HG02840 (cell line): ENCODE measurements at regions not wholly inside any gene's neighbourhood (a gene's known extent, or its start where the extent isn't known, plus 50 kb on each side); places are given as distances from the start of the nearest gene placed in this dataset.

Experiments used
- ATAC-seq: cut with Tn5 transposase; IDR thresholded peaks from one replicate; pipeline ENCODE4 v1.9.1; 2021; ENCODE audit warnings: mild to moderate bottlenecking, moderate library complexity, moderate number of reproducible peaks; ENCODE audit not compliant: unreplicated experiment, low FRiP score

DNA sequence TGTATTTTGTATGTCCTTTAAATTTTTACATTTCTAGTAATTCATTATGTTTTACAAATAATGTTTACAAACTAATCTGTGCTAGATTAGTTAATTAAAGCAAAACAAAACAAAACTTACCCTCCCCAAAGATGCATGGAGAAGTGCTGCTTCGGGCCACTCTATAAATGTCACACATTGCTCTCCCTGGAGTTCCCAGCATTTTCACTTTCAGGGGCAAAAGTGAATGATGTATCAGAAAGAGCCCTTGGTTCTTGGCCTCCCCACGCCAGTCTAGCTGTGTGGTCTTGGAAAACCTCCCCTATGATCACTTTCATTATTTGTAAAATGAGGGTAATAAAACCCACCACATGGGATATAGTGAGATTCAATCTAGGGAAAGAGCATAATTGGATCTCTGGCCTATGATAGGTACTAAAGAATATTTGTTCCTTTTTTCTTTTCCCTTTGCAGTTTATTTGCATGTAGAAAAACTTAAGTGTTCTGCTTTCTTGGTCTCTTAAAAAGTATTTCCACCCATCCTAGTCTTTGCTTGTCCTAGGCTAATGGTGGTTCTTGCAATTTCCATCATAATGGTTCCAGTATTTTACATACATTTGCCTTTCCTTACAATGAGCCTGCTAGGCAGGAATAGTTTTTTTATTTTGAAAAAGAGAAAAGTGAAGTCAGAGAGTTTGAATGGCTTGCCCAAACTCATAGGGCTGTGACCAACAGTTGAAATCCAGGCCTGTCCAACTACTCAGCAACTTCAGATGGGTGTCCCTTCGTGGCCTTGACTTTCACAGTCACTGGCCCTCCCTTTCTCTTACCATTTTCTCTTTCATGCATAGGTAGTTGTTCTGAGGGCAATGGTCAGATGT lies 184.5 kb upstream of the KLF4 start:
- ATAC-seq = no peak

DNA sequence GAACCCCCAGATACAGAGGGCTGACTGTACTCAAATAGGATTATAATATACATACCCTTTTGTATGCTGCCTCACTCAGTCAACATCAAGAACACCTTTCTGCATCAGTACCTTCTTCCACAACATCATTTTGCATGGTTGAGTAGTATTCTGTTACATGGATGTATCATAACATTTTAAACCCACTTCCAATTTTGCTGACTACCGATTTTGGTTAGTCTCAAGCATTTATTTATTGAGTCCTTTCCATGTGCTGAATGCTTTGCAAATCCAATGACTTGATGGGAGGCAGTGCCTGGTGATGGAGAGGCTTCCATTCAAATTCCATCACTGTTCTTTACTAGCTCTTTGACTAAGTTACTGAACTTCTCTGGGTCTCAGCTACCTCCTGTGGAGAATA lies 182.0 kb upstream of the KLF4 start:
- no peak for ATAC-seq

DNA sequence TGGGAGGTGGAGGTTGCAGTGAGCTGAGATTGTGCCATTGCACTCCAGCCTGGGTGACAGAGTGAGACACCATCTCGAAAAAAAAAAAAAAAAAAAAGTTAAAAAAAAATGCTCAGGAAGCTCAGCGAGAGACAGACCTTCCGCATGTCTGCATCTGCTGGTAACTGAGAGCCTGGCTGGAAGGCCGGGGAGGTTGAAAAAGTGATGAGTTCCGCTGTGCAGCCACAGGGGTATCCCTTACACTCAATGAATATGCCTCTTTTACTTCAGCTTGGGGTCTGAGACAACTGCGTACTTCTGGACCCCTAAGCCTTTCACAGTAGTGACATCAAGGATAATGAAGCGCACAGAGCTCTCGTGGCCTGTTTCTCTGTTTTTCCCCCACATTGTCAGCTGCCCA lies 179.9 kb upstream of the KLF4 start:
- no peak for ATAC-seq

DNA sequence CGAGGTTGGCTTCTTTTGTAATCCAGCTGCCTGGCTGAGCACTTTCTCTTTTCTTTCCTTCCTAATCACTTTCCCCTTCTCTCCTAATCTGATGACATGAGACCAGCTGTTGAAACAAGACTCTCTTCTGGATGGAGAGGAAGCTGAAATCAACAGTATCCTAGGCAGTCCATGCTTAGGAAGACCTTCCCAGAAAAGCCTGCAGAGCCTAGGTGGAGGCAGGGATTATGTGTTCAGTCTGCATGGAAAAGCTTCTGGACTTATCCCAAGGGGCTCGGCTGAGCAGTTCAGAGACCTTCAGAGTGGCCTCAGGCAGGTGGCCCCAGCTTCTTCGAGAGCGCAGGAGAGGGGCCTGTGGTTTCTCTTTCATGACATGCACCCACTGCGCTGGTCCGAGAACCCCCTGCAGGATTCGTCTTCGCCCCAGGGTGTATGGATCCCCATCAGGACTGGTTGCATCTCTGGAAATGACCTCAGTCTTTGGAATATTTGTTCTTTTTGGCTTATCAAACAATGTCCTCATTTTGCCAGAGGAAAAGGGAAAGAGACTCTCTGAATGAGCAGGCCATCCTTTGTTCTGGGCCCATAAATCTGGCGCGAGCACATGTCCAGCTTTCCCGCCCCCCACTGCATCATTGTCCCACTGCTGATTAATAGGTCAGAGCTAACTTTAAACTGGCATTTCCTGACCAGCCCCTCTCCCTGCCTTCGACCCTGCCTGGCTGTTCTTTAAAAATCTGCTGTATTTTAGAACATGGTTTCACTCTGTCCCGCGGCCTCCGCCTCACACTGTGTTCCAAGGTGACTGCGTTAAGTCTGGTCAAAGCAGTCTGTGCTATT lies 177.9 kb upstream of the KLF4 start:
- no peak for ATAC-seq

DNA sequence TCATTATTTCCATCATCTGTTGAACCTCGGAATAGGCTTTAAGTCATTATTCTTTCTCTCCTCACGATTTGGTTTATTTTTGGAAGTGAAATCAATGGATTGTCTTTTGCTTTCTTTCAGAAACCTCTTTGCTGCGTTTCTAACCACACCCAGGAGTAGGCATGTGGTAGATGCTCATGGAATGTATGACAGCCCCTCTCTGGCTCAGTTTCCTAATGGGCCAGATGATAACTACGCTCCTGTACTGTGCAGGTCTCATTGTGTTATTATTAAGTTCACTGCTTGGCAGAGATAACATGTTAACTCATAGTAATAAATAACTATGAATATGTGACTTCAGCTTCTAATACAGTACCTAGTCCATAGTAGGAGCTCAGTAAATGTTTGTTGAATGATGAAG lies 175.5 kb upstream of the KLF4 start:
- ATAC-seq = no peak

DNA sequence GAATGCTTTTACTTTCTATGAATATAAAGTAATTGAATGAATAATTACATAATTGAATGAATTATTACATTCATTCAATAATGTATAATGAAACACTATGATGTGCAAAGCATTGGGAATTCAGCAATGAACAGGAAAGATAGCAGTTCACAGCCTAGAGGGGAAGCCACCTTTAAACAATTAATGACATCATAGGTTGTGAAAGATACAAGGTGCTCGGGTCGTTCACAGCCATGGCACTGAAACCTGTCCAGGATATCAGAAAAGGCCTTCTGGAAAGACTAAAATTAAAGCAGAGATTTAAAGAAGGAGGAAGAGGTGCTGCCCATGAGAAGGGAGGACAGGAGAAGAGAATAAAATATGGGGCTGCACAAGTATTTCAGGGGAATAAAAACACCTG lies 171.4 kb upstream of the KLF4 start:
- ATAC-seq = no peak

DNA sequence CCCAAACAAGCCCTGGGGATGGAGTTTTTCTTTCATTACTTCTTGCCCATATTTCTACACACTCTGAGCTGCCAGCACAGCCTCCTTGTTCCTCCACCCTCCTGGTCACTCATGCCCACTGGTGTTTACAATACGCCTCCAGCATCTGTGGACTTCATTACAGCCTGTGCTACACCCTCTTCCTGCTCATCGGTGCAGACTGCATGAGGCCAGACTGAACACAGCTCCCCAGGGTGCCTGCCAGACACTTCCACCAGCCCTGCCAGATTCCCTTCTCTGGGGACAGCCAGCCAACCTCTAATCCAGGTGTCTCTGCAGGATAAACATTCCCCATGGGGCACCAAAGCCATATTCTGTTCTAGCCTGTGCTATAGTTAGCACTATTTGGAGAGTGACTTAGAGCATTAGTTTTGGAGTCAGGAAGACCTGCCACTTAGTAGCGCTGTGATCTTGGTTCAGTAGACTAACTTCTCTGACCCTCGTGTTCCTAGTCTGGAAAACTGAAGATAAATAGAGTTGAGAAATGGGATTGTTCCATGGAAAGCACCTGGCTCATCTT lies 163.8 kb upstream of the KLF4 start:
- no peak for ATAC-seq

DNA sequence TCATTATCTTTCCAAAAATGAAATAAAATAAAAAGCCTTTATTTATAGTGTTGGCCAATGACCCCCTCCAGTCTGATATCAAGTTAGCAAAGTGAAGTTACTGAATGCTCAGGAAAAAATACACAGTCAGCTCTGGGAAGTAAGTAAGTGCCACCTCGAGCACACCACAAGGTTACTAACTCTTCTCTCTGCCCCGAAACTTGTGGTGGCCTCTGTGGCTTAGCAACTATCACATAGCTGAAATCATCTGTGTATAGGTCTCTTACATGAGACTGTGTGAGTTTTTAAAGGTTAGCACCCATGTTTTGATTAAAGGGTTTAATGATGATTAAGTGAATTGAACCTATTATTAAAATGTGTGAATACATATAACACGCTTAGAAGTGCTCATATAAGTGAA lies 161.4 kb upstream of the KLF4 start:
- no peak for ATAC-seq

DNA sequence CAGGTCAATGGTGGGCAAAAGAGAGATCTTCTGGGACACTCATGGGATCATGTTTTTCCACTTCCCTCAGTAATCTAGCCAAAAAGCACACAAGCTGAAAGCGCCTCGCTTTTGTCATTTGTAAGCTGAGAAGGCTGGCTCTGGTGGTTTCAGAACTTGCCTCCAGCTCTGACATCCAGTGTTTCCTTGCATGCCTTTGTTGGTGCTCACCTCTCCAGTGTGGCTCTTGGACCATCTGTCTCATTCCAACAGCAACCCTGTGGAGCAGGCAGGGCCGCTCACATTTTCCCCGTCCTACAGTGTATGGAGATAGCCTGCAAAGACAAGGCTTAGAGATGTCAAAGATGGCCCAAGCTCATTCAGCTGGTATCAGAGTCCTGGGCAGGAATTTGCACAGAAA lies 160.8 kb upstream of the KLF4 start:
- ATAC-seq = no peak

DNA sequence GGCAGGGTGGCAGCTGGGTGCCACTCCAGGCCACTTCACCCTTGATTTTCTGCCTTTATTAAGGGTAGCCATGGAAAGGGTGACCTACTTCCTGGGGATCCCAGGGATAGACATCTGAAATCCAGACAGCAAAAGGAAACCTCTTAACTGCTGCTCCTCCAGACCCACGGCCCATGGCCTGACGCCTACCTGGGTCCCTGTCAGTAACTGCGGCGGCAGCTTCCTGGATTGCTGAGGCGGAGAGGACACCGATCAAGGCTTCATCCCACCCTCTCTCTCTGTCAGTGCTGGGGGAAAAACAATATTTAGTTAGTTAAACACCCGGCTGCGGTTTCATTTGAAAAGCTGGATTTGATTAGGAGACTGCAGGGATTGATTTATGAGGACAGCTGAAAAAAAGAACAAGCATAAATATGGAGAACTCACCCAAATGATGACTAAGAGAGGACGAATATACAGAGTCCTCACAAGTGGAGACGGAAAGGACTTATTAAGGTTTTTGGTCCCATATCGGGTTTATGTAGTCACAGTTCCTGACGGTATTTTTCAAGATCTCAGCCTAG lies 158.7 kb upstream of the KLF4 start:
- no peak for ATAC-seq

DNA sequence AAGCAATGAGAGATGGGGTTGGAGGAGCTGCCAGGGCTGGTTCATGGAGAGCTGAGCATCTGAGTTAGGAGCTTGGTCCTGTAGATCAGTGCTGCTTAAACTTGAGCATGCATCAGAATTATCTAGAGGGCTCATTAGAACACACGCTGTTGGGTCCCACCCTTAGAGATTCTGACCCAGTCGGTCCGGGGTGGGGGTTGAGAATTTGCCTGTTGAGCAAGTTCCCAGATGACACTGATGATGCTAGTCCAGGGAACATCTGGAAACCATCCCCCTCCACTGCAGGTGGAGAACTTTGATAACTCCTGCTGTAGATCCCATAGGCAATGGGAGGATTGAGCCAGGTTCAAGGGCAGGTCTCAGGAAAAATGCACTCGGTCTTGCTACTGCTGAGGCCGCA lies 158.0 kb upstream of the KLF4 start:
- ATAC-seq = no peak

DNA sequence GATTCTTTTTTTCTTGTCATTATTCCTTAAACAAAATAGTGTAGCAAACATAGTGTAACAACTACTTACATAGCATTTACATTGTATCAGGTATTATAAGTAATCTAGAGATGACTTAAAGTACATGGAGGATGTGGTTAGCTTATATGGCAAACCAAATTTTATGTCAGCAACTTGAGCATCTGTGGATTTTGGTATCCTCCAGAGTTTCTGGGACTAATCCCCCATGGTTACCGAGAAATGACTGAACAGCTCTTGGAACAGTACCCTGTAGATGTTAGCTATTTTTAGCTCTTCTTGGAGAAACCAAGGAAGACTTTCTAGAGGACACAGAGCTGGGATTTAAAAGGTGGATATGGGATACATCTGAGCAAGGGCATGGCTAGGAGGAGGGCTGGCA lies 157.6 kb upstream of the KLF4 start:
- no peak for ATAC-seq

DNA sequence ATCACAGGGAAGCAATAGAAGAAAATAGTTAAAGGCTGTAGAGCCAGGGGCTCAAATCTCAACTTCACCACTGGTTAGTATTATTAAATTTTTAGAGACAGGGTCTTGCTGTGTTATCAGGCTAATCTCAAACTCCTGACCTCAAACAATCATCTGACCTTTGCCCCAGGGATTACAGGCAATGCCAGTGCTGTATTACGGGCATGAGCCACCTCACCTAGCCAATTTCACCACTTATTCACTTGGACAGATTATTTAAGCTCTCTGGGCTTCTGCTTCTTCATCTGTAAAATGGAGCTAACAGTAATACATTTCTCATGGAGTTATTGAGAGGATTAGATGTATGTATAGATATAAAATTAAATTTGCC lies 155.9 kb upstream of the KLF4 start:
- ATAC-seq = no peak

DNA sequence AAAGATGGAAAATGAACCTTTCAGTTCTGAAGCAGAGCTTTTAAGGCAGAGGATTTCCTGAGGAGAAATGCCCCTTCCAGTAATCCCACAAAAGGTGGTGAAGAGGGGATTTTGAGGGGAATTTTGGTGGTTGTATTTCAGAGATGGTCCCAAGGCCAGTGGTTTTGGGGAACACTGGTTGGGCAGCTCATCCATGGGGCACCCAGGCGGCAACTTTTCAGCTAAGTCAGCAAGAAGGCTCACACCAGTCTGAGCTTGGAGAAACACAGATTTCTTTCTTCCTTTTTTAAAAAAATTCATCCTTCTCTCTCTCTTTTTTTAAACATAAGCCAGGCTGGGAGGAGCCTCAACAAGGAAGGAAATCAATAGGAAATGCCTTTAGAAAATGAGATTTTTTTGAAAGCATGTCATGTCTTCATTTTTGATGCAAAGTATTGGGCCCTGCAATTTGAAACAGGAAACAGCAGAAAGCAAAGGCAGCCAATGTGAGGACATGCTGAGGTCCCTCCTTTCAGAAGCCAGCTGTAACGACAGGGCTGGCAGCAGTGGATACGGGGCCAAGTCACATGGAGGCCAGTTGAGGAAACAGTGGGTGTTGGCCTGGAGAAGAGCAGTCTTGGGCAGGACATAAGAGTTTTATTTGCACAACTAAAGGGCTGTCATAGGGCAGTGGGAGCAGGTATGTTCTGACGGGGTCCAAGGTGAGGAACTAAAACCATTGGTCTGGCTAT lies 155.3 kb upstream of the KLF4 start:
- no peak for ATAC-seq

DNA sequence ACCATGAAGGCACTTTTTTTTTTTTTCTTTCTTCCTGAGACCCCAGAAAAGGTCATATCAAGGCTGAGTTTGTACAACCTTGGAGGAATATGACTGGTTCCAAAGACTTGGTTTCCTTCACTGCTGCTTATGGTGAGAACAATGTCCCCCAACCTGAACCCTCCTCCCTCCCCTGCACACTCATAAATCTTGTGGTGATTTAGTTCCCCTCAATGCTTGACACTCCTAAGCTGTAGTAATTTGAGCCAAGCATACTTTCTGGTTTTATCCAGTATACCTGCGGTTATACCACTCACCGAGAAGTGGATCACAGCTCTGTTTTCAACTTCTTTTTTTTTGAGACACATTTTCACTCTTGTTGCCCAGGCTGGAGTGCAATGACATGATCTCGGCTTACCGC lies 149.9 kb upstream of the KLF4 start:
- ATAC-seq = no peak

DNA sequence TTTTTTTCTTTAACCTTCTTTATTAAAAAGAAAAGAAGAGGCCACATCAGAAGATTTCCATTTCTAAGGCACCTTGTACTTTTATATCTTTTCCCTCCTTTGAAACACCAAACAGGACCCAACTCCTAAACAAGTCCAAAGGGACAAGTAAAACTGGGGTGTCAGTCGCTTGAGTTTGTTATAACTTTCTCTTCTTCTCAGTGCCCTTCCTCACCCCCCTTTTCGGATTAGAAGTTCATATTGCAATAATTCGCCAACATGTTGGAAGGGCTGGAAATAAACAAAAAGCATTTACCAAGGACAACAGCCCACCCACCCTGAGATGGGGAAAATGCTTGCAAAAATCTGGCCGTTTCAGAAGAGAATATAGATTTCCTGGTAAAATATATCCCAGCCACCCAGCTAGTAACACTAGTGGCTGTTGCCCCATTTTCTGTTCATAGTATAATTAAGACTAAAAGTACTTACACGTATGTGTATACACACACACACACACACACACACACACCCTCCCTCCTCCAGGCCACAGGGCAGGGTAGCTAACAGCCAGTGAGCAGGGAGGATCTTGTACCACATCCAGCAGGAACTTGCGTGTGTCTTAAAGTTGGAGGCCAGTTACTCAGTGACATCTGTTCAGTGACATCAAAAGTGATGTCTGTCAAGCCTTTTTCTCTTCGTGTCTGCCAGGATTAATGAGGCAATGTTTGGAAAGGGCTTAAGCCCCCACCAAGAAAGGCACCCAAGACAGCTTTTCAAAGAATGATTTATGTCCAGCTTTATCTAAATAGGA lies 149.1 kb upstream of the KLF4 start:
- ATAC-seq = no peak

DNA sequence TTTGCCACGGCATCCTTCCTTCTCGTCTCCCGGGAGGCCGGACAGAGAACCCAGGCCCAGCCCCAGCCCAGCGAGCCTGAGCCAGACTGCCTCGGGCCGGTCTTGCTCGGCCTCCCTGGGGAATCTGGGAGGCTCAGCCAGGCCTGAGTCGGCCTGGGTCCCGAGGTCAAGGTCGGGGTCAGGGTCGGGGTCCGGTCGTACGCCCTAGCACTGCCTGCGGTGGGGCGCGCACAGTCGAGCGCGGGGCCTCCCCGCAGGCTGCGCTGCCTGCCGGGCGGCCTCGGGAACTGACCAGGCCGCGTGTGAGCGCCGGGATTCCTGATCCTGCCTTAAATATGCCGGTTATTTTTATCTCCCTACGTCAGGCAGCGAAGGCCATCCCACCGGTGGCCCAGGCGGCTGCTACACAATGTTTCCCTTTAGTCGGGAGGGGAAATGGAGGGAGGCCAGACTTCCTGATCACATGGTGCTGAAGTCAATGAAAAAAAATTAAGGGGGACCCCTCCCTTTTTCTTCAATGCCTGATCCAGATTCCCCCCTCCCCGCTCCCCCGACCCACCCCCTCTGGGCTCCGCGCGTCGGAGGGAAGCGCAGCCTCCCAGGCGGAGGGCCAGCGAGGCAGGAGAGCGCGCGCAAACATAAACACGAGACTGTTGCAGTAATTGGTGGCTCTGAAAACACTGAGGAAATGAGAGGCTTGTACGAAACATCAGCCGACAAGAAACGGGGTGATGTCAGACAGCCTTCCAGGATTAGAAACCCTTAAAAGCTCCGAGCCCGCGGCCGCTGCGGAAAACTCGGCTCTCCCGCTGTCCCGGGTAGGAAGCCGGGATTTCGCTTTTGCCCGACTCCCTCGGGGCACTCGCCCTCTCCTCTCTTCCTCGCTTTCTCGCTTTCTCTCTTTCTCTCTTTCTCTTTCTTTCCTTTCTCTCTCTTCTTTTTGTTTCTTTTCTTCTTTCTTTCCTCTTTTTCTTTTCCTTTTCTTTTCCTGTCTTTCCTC lies 148.2 kb upstream of the KLF4 start:
- ATAC-seq = no peak

DNA sequence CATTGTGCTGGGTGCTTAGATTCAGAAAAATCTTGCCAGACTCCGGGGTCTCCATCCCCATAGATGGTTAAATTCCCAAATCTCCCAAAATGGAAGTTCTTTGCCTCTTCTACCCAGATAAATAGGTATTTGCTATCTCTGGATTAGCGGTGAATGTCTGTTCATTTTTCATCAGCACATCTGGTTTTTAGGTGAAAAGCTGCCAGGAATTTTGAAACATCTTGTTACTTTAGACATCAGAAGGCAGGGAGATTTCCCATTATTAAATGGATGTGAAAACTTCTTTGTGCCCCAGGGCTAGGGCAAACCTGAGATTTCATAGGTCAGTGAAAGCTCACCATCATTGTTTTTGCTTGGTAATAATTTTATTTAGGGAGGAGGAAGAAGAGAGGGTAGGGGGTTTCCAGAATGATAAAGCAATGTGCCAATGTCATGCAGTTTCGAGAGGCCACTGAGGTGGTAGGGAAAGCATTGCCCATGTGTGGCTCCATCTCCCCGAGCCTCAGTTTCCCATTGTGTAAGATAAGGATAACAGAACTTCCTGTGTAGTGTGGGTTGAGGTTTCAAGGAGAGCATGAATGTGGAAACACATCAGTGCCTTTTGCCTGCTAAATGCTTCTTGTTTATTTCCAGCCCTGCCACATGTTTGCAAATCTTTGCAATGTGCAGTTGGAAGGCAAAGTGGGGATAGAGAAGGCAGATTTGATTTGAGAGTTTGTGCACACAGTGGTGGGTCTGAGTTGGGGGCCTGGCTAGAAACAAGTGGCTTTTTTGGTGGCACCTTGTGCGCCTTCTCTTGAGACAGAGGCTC lies 147.2 kb upstream of the KLF4 start:
- ATAC-seq = no peak
